H1 (cell line): ENCODE measurements at regions not wholly inside any gene's neighbourhood (a gene's known extent, or its start where the extent isn't known, plus 50 kb on each side); places are given as distances from the start of the nearest gene placed in this dataset.

Experiments used
- CTCF ChIA-PET: fragments of 300-600 bp; sonication (Branson Sonifier 250); formaldehyde crosslinking; loops from one replicate; lab custom pipeline; 2021; ENCODE audit not compliant: partially characterized antibody; lab: Charles Lee
- POLR2A ChIA-PET: fragments of 300-600 bp; sonication (Branson Sonifier 250); formaldehyde crosslinking; loops from one replicate; lab custom pipeline; 2021; ENCODE audit warnings: inconsistent platforms; ENCODE audit not compliant: partially characterized antibody; lab: Charles Lee
- DNase-seq, 2 experiments: peaks; one replicate each; pipeline versions ENCODE4 v3.0.0 to v3.0.0-alpha.2; 2010 to 2022; ENCODE audit warnings: low spot score in 2 of 2, low read depth in 1 of 2, mixed read lengths in 1 of 2
- FAIRE-seq: peaks from 2 replicates; lab custom pipeline; 2011; peaks lifted over from hg19 to GRCh38; lab: Jason Lieb, UNC
- H2AFZ ChIP-seq: 2 replicates; pipeline ENCODE4 v1.8.1; 2012; ENCODE audit warnings: low read length, inconsistent platforms
- H2AK5ac ChIP-seq: 2 replicates; pipeline ENCODE4 v1.6.1; 2013; ENCODE audit warnings: low read depth, low read length
- H2BK120ac ChIP-seq: replicated peaks from 2 replicates; pipeline ENCODE3; 2013; ENCODE audit warnings: low read depth, low read length, inconsistent platforms
- H2BK12ac ChIP-seq: 2 replicates; pipeline ENCODE4 v1.6.1; 2013; ENCODE audit warnings: low read depth, low read length
- H2BK15ac ChIP-seq: 2 replicates; pipeline ENCODE4 v1.6.1; 2013; ENCODE audit warnings: low read length
- H2BK20ac ChIP-seq: 2 replicates; pipeline ENCODE4 v1.6.1; 2013; ENCODE audit warnings: low read length
- H2BK5ac ChIP-seq: 2 replicates; pipeline ENCODE4 v1.6.1; 2013; ENCODE audit warnings: low read depth, low read length
- H3K14ac ChIP-seq: 2 replicates; pipeline ENCODE4 v1.6.1; 2013; ENCODE audit warnings: inconsistent platforms; ENCODE audit not compliant: insufficient read length
- H3K18ac ChIP-seq: 2 replicates; pipeline ENCODE4 v1.6.1; 2013; ENCODE audit warnings: low read length; ENCODE audit errors: extremely low read depth
- H3K23ac ChIP-seq: 2 replicates; pipeline ENCODE4 v1.6.1; 2013; ENCODE audit warnings: inconsistent platforms; ENCODE audit not compliant: insufficient read length
- H3K23me2 ChIP-seq: 2 replicates; pipeline ENCODE4 v1.6.1; 2013; ENCODE audit warnings: low read depth, low read length
- H3K27ac ChIP-seq: 2 replicates; pipeline ENCODE4 v1.6.1; 2011; ENCODE audit warnings: low read depth, low read length, inconsistent platforms
- H3K27me3 ChIP-seq, 4 experiments: replicated peaks in 1 of 4; 1 replicate in 1 of 4; 2 replicates in 3 of 4; pipeline versions ENCODE4 v1.6.1 to v1.8.1; 2011 to 2013; ENCODE audit warnings: low read length in 3 of 4, mild to moderate bottlenecking in 3 of 4, inconsistent platforms in 2 of 4, mixed read lengths in 2 of 4, moderate library complexity in 1 of 4; ENCODE audit not compliant: control insufficient read depth in 3 of 4, insufficient read depth in 3 of 4; ENCODE audit errors: extremely low read depth in 1 of 4
- H3K36me3 ChIP-seq, 4 experiments: 2 replicates each; pipeline versions ENCODE4 v1.6.1 to v1.8.1; 2011 to 2013; ENCODE audit warnings: mild to moderate bottlenecking in 4 of 4, low read length in 3 of 4, moderate library complexity in 2 of 4, control low read depth in 1 of 4, inconsistent platforms in 1 of 4; ENCODE audit not compliant: insufficient read depth in 4 of 4, control insufficient read depth in 2 of 4
- H3K4ac ChIP-seq: replicated peaks from 2 replicates; pipeline ENCODE3; 2013; ENCODE audit warnings: low read length, low read depth, mixed read lengths, inconsistent platforms; ENCODE audit not compliant: insufficient read length
- H3K4me1 ChIP-seq, 4 experiments: replicated peaks in 1 of 4; 1 replicate in 1 of 4; 2 replicates in 3 of 4; pipeline versions ENCODE4 v1.6.1 to v1.8.1; 2011 to 2013; ENCODE audit warnings: low read length in 3 of 4, inconsistent platforms in 2 of 4, mixed read lengths in 1 of 4; ENCODE audit not compliant: insufficient read depth in 4 of 4, control insufficient read depth in 3 of 4
- H3K4me2 ChIP-seq, 2 experiments: 2 replicates each; pipeline versions ENCODE4 v1.6.1 to v1.8.1; 2011 to 2013; ENCODE audit warnings: low read depth in 2 of 2, low read length in 2 of 2, control low read depth in 1 of 2, inconsistent platforms in 1 of 2, mild to moderate bottlenecking in 1 of 2; ENCODE audit not compliant: insufficient read depth in 1 of 2
- H3K4me3 ChIP-seq, 4 experiments: fragments of 200-600, 300-600 bp in 1 of 4; sonication (generic), shearing (Covaris generic), sonication (Bioruptor Twin) in 1 of 4; 2 replicates each; pipeline versions ENCODE4 v1.5.1 to v1.8.1; 2011 to 2016; ENCODE audit warnings: low read length in 4 of 4, low read depth in 3 of 4, control low read depth in 2 of 4, inconsistent platforms in 2 of 4, mild to moderate bottlenecking in 2 of 4, mixed read lengths in 1 of 4, moderate library complexity in 1 of 4; ENCODE audit not compliant: insufficient read depth in 2 of 4; ENCODE audit errors: extremely low read depth in 1 of 4
- H3K56ac ChIP-seq: replicated peaks from 2 replicates; pipeline ENCODE3; 2013; ENCODE audit warnings: low read depth, mild to moderate bottlenecking, mixed read lengths, low read length, inconsistent platforms; ENCODE audit not compliant: insufficient read length
- H3K79me1 ChIP-seq: 2 replicates; pipeline ENCODE4 v1.6.1; 2013; ENCODE audit warnings: low read depth, low read length, control low read depth
- H3K79me2 ChIP-seq, 2 experiments: 2 replicates each; pipeline versions ENCODE4 v1.6.1 to v1.8.1; 2012 to 2013; ENCODE audit warnings: low read length in 2 of 2, mild to moderate bottlenecking in 2 of 2, inconsistent platforms in 1 of 2; ENCODE audit not compliant: insufficient read depth in 2 of 2, control insufficient read depth in 1 of 2
- H3K9ac ChIP-seq, 4 experiments: replicated peaks in 1 of 4; 1 replicate in 1 of 4; 2 replicates in 3 of 4; pipeline versions ENCODE4 v1.6.1 to v1.8.1; 2011 to 2013; ENCODE audit warnings: low read depth in 3 of 4, low read length in 3 of 4, control low read depth in 2 of 4, mild to moderate bottlenecking in 2 of 4, moderate library complexity in 2 of 4, inconsistent platforms in 1 of 4; ENCODE audit errors: extremely low read depth in 1 of 4
- H3K9me3 ChIP-seq, 2 experiments: 2 replicates each; pipeline versions ENCODE4 v1.6.1 to v1.8.1; 2012 to 2013; ENCODE audit warnings: mild to moderate bottlenecking in 2 of 2, moderate library complexity in 2 of 2, control low read depth in 1 of 2, inconsistent platforms in 1 of 2, low read depth in 1 of 2, low read length in 1 of 2, mixed read lengths in 1 of 2; ENCODE audit not compliant: insufficient read depth in 2 of 2
- H4K20me1 ChIP-seq, 2 experiments: replicated peaks in 1 of 2; 2 replicates each; pipeline versions ENCODE3 to v1.8.1; 2011 to 2013; ENCODE audit warnings: inconsistent platforms in 2 of 2, low read length in 2 of 2, mild to moderate bottlenecking in 1 of 2; ENCODE audit not compliant: insufficient read depth in 2 of 2, control insufficient read depth in 1 of 2
- H4K5ac ChIP-seq: 2 replicates; pipeline ENCODE4 v1.6.1; 2013; ENCODE audit warnings: low read length, low read depth, mixed read lengths, inconsistent platforms; ENCODE audit not compliant: insufficient read length
- H4K8ac ChIP-seq: 2 replicates; pipeline ENCODE4 v1.8.0; 2013; ENCODE audit warnings: mild to moderate bottlenecking, moderate library complexity, low read length, inconsistent platforms; ENCODE audit not compliant: insufficient read depth; ENCODE audit errors: extremely low read depth
- H4K91ac ChIP-seq: replicated peaks from 2 replicates; pipeline ENCODE3; 2013; ENCODE audit warnings: low read length, mixed read lengths, inconsistent platforms; ENCODE audit not compliant: insufficient read length
- ATF3 ChIP-seq: IDR thresholded peaks from 2 replicates; pipeline ENCODE4 v1.6.1; 2011; ENCODE audit warnings: low read depth, mild to moderate bottlenecking, low read length; ENCODE audit not compliant: insufficient read depth
- CTCF ChIP-seq, 3 experiments: IDR thresholded peaks; 1 replicate in 2 of 3; 2 replicates in 1 of 3; pipeline versions ENCODE4 v1.5.1 to v1.6.1; 2011; ENCODE audit warnings: low read length in 3 of 3, mild to moderate bottlenecking in 3 of 3, inconsistent platforms in 2 of 3, low read depth in 1 of 3, moderate library complexity in 1 of 3; ENCODE audit not compliant: insufficient read depth in 1 of 3; ENCODE audit errors: control extremely low read depth in 1 of 3
- E2F6 ChIP-seq: IDR thresholded peaks from 2 replicates; pipeline ENCODE4 v1.6.1; 2012; ENCODE audit warnings: inconsistent platforms
- EGR1 ChIP-seq: IDR thresholded peaks from 2 replicates; pipeline ENCODE4 v1.6.1; 2011; ENCODE audit warnings: low read depth, low read length, borderline replicate concordance
- RAD21 ChIP-seq, 2 experiments: IDR thresholded peaks in 1 of 2; conservative IDR thresholded peaks in 1 of 2; 2 replicates each; pipeline ENCODE4 v1.6.1; 2011; ENCODE audit warnings: low read depth in 2 of 2, low read length in 2 of 2, improper control_type of control experiment in 1 of 2, inconsistent platforms in 1 of 2, mild to moderate bottlenecking in 1 of 2, moderate library complexity in 1 of 2
- RNF2 ChIP-seq: fragments of 200-900, 300-1000 bp; sonication (generic); IDR thresholded peaks from 2 replicates; pipeline ENCODE4 v1.7.1; 2016; ENCODE audit warnings: borderline replicate concordance, low read depth, mild to moderate bottlenecking, antibody characterized with exemption, low read length; ENCODE audit not compliant: poor library complexity, severe bottlenecking; ENCODE audit errors: missing control alignments
- YY1 ChIP-seq: IDR thresholded peaks from 2 replicates; pipeline ENCODE4 v1.6.1; 2011; ENCODE audit warnings: low read depth, mild to moderate bottlenecking, low read length
- WGBS, 2 experiments: shearing (Covaris generic) in 1 of 2; methylation state at CpG; one replicate each; pipeline versions ENCODE4 v1.1.6 to v1.1.7; 2013 to 2015; ENCODE audit warnings: low lambda C conversion rate in 2 of 2, mixed read lengths in 2 of 2, inconsistent platforms in 1 of 2, low coverage in 1 of 2, missing lambda C conversion rate in 1 of 2; ENCODE audit not compliant: insufficient replicate concordance in 2 of 2, insufficient coverage in 1 of 2, insufficient read length in 1 of 2; ENCODE audit errors: extremely low coverage in 1 of 2, missing lambda C conversion rate in 1 of 2; 5-methylcytosine and 5-hydroxymethylcytosine counted together

GRCh38 chr6:167416676-167417430 lies 92.0 kb downstream of the TTLL2 start:
- Histone ChIP-seq H3K4me3 (no peak overlapping the region), H3K36me3 (no peaks in the 10 kb centered on the region; a peak in 1 of 8 replicates), H3K4ac (no peak overlapping the region), H3K23ac (no peak overlapping the region), H3K9me3 (no peaks in the 10 kb centered on the region), H2BK12ac (peak overlapping the region; percentile 21; the same call in 1 of the 2 replicates), H2BK20ac (peak overlapping the region; percentile 48; the same call in 1 of the 2 replicates), H4K8ac (no peak overlapping the region), H3K79me2 (no peaks in the 10 kb centered on the region), H3K4me1 (peaks cover 5 to 11% (median 6%) of the 10 kb centered on the region in 4 experiments; a peak in 5 of 7 replicates), H2BK120ac (no peak overlapping the region), H2AK5ac (no peak overlapping the region), H2BK15ac (no peak overlapping the region), H3K4me2 (no peak overlapping the region), H2AFZ (no peak overlapping the region), H3K27ac (no peak overlapping the region), H4K20me1 (no peaks in the 10 kb centered on the region), H4K91ac (peak overlapping the region; percentile 12), H3K9ac (no peak overlapping the region), H2BK5ac (no peak overlapping the region), H3K56ac (no peak overlapping the region), H3K23me2 (no peaks in the 10 kb centered on the region), H3K79me1 (no peaks in the 10 kb centered on the region), H3K18ac (no peak overlapping the region), H4K5ac (no peak overlapping the region), H3K27me3 (no peaks in the 10 kb centered on the region), H3K14ac (no peak overlapping the region)
- ChIA-PET POLR2A (interaction anchor here (1.3 kb wide), 1 partner anchor 10 kb away, joined by 4 read pairs; no protein-coding TSS in a partner anchor), CTCF (no interaction called here)
- no peak for FAIRE-seq
- DNase-seq = no peak
- WGBS, 2 experiments = 85% methylated on average over 12 of the region's 12 CpGs; no CpG with 5 or more reads in 1 of the 2 experiments
- TF ChIP-seq E2F6 (no peak), RNF2 (no peak), YY1 (no peak), ATF3 (no peak), EGR1 (no peak), CTCF (IDR thresholded peaks at IDR 0.05; ENCODE audit: control extremely low read depth in 1 of 3, insufficient read depth in 1 of 3, low read depth in 1 of 3, low read length in 3 of 3) (no peak), RAD21 (IDR thresholded peaks at IDR 0.05 in 1 of 2, conservative IDR thresholded peaks at IDR 0.05 in 1 of 2; ENCODE audit: low read depth in 2 of 2, low read length in 2 of 2) (no peak)
